Endothelial cell of umbilical vein (primary cell): ENCODE measurements at regions not wholly inside any gene's neighbourhood (a gene's known extent, or its start where the extent isn't known, plus 50 kb on each side); places are given as distances from the start of the nearest gene placed in this dataset.

ENCODE experiments used
- BruUV-seq: library from RNA; stranded (reverse); fragments of 400-500 nt; replicated peaks from 2 replicates; lab custom pipeline; 2021; lab: Mats Ljungman, UMichigan
- CTCF ChIA-PET: fragments of 300-600, 350-600 bp; sonication (Branson Sonifier 250); formaldehyde crosslinking; loops from one replicate; lab custom pipeline; 2021; ENCODE audit warnings: antibody characterized with exemption, inconsistent platforms; lab: Charles Lee
- POLR2A ChIA-PET: fragments of 300-600, 350-600 bp; sonication (Branson Sonifier 250); formaldehyde crosslinking; loops from one replicate; lab custom pipeline; 2021; ENCODE audit warnings: antibody characterized with exemption, inconsistent platforms; lab: Charles Lee
- DNase-seq: peaks from one replicate; pipeline ENCODE4 v3.0.0-alpha.2; 2011; ENCODE audit warnings: low read depth, low spot score
- FAIRE-seq: peaks from 2 replicates; lab custom pipeline; 2011; peaks lifted over from hg19 to GRCh38; lab: Jason Lieb, UNC
- H2AFZ ChIP-seq: 2 replicates; pipeline ENCODE4 v1.6.0; 2012; ENCODE audit warnings: low read depth, low read length, control low read depth, inconsistent platforms
- H3K27ac ChIP-seq: 2 replicates; pipeline ENCODE4 v1.5.1; 2011; ENCODE audit warnings: low read depth, mild to moderate bottlenecking, control low read depth, low read length, moderate library complexity; ENCODE audit not compliant: insufficient read depth
- H3K27me3 ChIP-seq, 2 experiments: 2 replicates each; pipeline versions ENCODE4 v1.6.0 to v1.6.1; 2011; ENCODE audit warnings: low read length in 2 of 2, mixed read lengths in 1 of 2; ENCODE audit not compliant: control insufficient read depth in 2 of 2, insufficient read depth in 2 of 2
- H3K36me3 ChIP-seq, 2 experiments: 2 replicates in 1 of 2; 3 replicates in 1 of 2; pipeline ENCODE4 v1.5.1; 2011; ENCODE audit warnings: low read length in 2 of 2, mild to moderate bottlenecking in 1 of 2, moderate library complexity in 1 of 2; ENCODE audit not compliant: control insufficient read depth in 2 of 2, insufficient read depth in 2 of 2; ENCODE audit errors: extremely low read depth in 1 of 2
- H3K4me1 ChIP-seq: 3 replicates; pipeline ENCODE4 v1.5.1; 2011; ENCODE audit warnings: mild to moderate bottlenecking, low read length; ENCODE audit not compliant: control insufficient read depth, insufficient read depth; ENCODE audit errors: extremely low read depth
- H3K4me2 ChIP-seq: 2 replicates; pipeline ENCODE4 v1.6.1; 2011; ENCODE audit warnings: low read length, control low read depth, mixed read lengths; ENCODE audit not compliant: insufficient read depth
- H3K4me3 ChIP-seq, 3 experiments: fragments of 200-600 bp in 1 of 3; sonication (generic), shearing (Covaris generic) in 1 of 3; replicated peaks in 1 of 3; 2 replicates each; pipeline ENCODE4 v1.5.1; 2011 to 2016; ENCODE audit warnings: control low read depth in 3 of 3, low read length in 3 of 3, mild to moderate bottlenecking in 2 of 3, inconsistent platforms in 1 of 3, low read depth in 1 of 3, moderate library complexity in 1 of 3; ENCODE audit not compliant: insufficient read depth in 1 of 3
- H3K79me2 ChIP-seq: 2 replicates; pipeline ENCODE4 v1.6.0; 2012; ENCODE audit warnings: low read length, inconsistent platforms; ENCODE audit not compliant: control insufficient read depth, insufficient read depth
- H3K9ac ChIP-seq: replicated peaks from 2 replicates; pipeline ENCODE3; 2011; ENCODE audit warnings: low read length, control low read depth; ENCODE audit not compliant: insufficient read depth; ENCODE audit errors: extremely low read depth
- H3K9me1 ChIP-seq: replicated peaks from 3 replicates; pipeline ENCODE4 v1.6.0; 2011; ENCODE audit warnings: mild to moderate bottlenecking, low read length; ENCODE audit not compliant: control insufficient read depth, insufficient read depth; ENCODE audit errors: extremely low read depth
- H3K9me3 ChIP-seq: replicated peaks from 2 replicates; pipeline ENCODE4 v1.5.1; 2012; ENCODE audit warnings: low read length, inconsistent platforms; ENCODE audit not compliant: control insufficient read depth, insufficient read depth
- H4K20me1 ChIP-seq: replicated peaks from 2 replicates; pipeline ENCODE3; 2011; ENCODE audit warnings: mild to moderate bottlenecking, low read length; ENCODE audit not compliant: control insufficient read depth, insufficient read depth; ENCODE audit errors: extremely low read depth
- CTCF ChIP-seq, 2 donors: IDR thresholded peaks; 1 replicate in 1 of 2; 2 replicates in 1 of 2; pipeline ENCODE4 v1.5.1; 2011; ENCODE audit warnings: low read length in 2 of 2, mild to moderate bottlenecking in 2 of 2, moderate library complexity in 2 of 2, control low read depth in 1 of 2, inconsistent platforms in 1 of 2, low read depth in 1 of 2; ENCODE audit not compliant: insufficient read depth in 1 of 2; ENCODE audit errors: extremely low read depth in 1 of 2
- EZH2 ChIP-seq: IDR thresholded peaks from 2 replicates; pipeline ENCODE4 v1.6.1; 2012; ENCODE audit warnings: borderline replicate concordance, low read depth, mild to moderate bottlenecking, moderate library complexity, low read length, inconsistent platforms; ENCODE audit not compliant: severe bottlenecking
- FOS ChIP-seq: IDR thresholded peaks from 2 replicates; pipeline ENCODE4 v1.6.1; 2011; ENCODE audit warnings: mild to moderate bottlenecking, low read length, moderate library complexity, borderline replicate concordance; ENCODE audit not compliant: insufficient read depth
- GATA2 ChIP-seq: IDR thresholded peaks from 2 replicates; pipeline ENCODE4 v1.7.0; 2011; ENCODE audit warnings: low read depth, mild to moderate bottlenecking, moderate library complexity, mixed read lengths, low read length; ENCODE audit not compliant: insufficient read length, insufficient read depth
- JUN ChIP-seq: IDR thresholded peaks from 2 replicates; pipeline ENCODE4 v1.6.1; 2011; ENCODE audit warnings: borderline replicate concordance, low read depth; ENCODE audit not compliant: insufficient read length, insufficient read depth
- MAX ChIP-seq: IDR thresholded peaks from 2 replicates; pipeline ENCODE4 v1.6.1; 2011; ENCODE audit not compliant: insufficient read depth, insufficient read length
- MYC ChIP-seq: IDR thresholded peaks from one replicate; pipeline ENCODE4 v1.6.1; 2011; ENCODE audit warnings: mild to moderate bottlenecking, low read depth, low read length
- POLR2A ChIP-seq: IDR thresholded peaks from 2 replicates; pipeline ENCODE4 v1.6.1; 2012; ENCODE audit warnings: low read depth, mild to moderate bottlenecking, control low read depth, low read length
- POLR2AphosphoS5 ChIP-seq: IDR thresholded peaks from 2 replicates; pipeline ENCODE4 v1.6.1; 2012; ENCODE audit warnings: low read depth, mild to moderate bottlenecking, control low read depth, low read length, moderate library complexity; ENCODE audit not compliant: insufficient read depth
- dilution Hi-C: fragments of 300-500 bp; cut with MboI; formaldehyde crosslinking; loops from one replicate; pipeline ENCODE4 v1.15.0; 2019; ENCODE audit warnings: low sequenced_read_pairs; ENCODE audit not compliant: extremely low pct_ligation_motif_present
- intact Hi-C: fragments of 100-400 bp; cut with micrococcal nuclease; formaldehyde crosslinking; loops from one replicate; pipeline ENCODE4 v1.10.0; 2022

- dilution Hi-C loops = no loop called here
- Histone ChIP-seq H3K4me1 (no peaks in the 10 kb centered on the region), H3K9me3 (no peaks in the 10 kb centered on the region), H4K20me1 (no peaks in the 10 kb centered on the region), H2AFZ (no peak overlapping the region), H3K36me3 (no peaks in the 10 kb centered on the region), H3K27me3 (no peaks in the 10 kb centered on the region), H3K9me1 (no peaks in the 10 kb centered on the region), H3K4me3 (no peak overlapping the region), H3K4me2 (no peak overlapping the region), H3K79me2 (no peaks in the 10 kb centered on the region), H3K27ac (no peak overlapping the region), H3K9ac (no peak overlapping the region)
- no TSS peak for BruUV-seq
- ChIA-PET POLR2A (no interaction called here), CTCF (interaction anchor here (0.7 to 0.8 kb wide), 2 partner anchors 163 to 331 kb away, joined by 3 read pairs; no protein-coding TSS in a partner anchor)
- DNase-seq = no peak
- intact Hi-C loops = no loop called here
- FAIRE-seq = no peak
- TF ChIP-seq MYC = no peak
- TF ChIP-seq POLR2A = no peak
- no peak for TF ChIP-seq FOS
- no peak for TF ChIP-seq MAX
- no peak for TF ChIP-seq JUN
Observed at GRCh38 chr1:218735436-218736032, 390.4 kb downstream of the TGFB2 start.

GRCh38 chr1:218739426-218739825 lies 394.3 kb downstream of the TGFB2 start:
- Histone ChIP-seq H3K27ac (no peak overlapping the region), H3K4me3 (no peak overlapping the region), H3K9ac (no peak overlapping the region), H3K36me3 (no peaks in the 10 kb centered on the region), H4K20me1 (no peaks in the 10 kb centered on the region), H3K79me2 (no peaks in the 10 kb centered on the region), H3K9me3 (no peaks in the 10 kb centered on the region), H3K4me1 (no peaks in the 10 kb centered on the region), H3K9me1 (no peaks in the 10 kb centered on the region), H2AFZ (no peak overlapping the region), H3K27me3 (no peaks in the 10 kb centered on the region), H3K4me2 (no peak overlapping the region)
- POLR2A ChIA-PET = no interaction called here
- CTCF ChIA-PET = no interaction called here
- dilution Hi-C loops (no loop called here), intact Hi-C loops (no loop called here)
- TF ChIP-seq POLR2A = no peak
- no peak for TF ChIP-seq MAX
- TF ChIP-seq MYC = no peak
- TF ChIP-seq EZH2 = no peak
- no peak for TF ChIP-seq GATA2
- no peak for TF ChIP-seq FOS
- no peak for TF ChIP-seq CTCF (IDR thresholded peaks at IDR 0.05; ENCODE audit: extremely low read depth in 1 of 2, insufficient read depth in 1 of 2, low read depth in 1 of 2, low read length in 2 of 2)
- no peak for TF ChIP-seq POLR2AphosphoS5
- no peak for FAIRE-seq
- BruUV-seq = no TSS peak
- no peak for DNase-seq
